ENCODE measurements at regions not wholly inside any gene's neighbourhood (a gene's known extent, or its start where the extent isn't known, plus 50 kb on each side); places are given as distances from the start of the nearest gene placed in this dataset.
"Not testable (repeated sequence)": the region's sequence is repeated elsewhere in the genome, so short reads cannot be mapped to it uniquely, and the experiment has no call there.

DNA sequence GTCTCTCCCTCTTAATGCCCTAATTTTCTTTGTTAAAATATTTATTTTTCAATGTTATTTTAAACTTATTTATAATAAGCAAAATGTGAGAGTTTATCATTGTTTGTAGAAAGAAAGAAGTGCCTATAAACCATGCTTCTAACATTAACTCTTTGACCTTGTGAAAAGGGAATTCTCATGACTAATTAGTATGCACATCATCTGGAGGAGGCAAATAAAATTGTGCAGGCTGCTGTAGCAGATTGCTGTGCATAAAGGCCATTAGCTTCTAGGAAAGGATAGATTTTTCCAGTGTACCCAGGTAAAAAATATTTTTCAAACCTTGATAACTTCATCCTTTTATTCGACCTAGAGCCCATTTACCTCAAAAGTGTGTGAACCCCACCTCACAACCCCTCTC is 84.6 kb upstream of the GUCY1A1 start:
- TF ChIP-seq, protein P1, sequence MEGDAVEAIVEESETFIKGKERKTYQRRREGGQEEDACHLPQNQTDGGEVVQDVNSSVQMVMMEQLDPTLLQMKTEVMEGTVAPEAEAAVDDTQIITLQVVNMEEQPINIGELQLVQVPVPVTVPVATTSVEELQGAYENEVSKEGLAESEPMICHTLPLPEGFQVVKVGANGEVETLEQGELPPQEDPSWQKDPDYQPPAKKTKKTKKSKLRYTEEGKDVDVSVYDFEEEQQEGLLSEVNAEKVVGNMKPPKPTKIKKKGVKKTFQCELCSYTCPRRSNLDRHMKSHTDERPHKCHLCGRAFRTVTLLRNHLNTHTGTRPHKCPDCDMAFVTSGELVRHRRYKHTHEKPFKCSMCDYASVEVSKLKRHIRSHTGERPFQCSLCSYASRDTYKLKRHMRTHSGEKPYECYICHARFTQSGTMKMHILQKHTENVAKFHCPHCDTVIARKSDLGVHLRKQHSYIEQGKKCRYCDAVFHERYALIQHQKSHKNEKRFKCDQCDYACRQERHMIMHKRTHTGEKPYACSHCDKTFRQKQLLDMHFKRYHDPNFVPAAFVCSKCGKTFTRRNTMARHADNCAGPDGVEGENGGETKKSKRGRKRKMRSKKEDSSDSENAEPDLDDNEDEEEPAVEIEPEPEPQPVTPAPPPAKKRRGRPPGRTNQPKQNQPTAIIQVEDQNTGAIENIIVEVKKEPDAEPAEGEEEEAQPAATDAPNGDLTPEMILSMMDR (IDR thresholded peaks at IDR 0.05): no peak
- H3K27ac ChIP-seq: no peak overlapping the region
- no peaks in the 10 kb centered on the region for H3K36me3 ChIP-seq
- ATAC-seq (ENCODE audit: insufficient number of reproducible peaks, low FRiP score, low read depth) (no peak), DNase-seq (ENCODE audit: low spot score) (no peak)
- H3K4me1 ChIP-seq (ENCODE audit: control insufficient read depth in 1 of 2, low read depth in 2 of 2): peaks cover 7 to 21% of the 10 kb centered on the region in 2 donors
- no peaks in the 10 kb centered on the region for H3K9me3 ChIP-seq
- H3K4me3 ChIP-seq: no peak overlapping the region
- no peaks in the 10 kb centered on the region for H3K27me3 ChIP-seq (replicated peaks; ENCODE audit: insufficient read depth)

DNA sequence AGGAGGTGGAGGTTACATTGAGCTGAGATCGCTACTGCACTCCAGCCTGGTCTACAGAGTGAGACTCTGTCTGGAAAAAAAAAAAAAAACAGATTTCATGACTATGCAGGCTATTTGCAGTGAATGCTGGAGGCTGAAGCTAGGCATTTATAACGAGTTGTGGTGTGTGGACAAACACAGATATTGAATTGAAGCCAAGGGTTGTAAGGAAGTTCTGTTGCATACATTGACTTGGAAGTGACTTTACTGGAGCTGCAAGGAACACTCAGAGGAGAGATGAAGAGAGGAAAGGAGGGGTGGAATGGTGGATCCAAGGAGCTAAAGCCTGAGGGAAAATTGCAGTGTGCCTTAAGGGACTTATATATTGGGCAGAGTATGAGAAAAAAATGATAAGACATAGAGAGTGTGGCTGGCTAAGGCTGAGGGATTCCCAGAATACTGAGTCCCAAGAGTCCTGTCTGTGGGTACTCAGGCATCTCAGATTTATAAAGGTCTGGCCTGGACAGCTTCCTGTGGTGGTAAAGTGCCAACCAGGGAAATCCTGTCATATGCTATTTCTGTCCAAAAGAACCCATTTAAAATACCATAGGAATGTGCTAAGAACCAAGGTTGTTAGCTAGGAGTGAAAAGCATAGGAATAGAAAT is 87.8 kb upstream of the GUCY1A1 start:
- no peaks in the 10 kb centered on the region for H3K27me3 ChIP-seq (replicated peaks; ENCODE audit: insufficient read depth)
- no peak for ATAC-seq (ENCODE audit: insufficient number of reproducible peaks, low FRiP score, low read depth)

DNA sequence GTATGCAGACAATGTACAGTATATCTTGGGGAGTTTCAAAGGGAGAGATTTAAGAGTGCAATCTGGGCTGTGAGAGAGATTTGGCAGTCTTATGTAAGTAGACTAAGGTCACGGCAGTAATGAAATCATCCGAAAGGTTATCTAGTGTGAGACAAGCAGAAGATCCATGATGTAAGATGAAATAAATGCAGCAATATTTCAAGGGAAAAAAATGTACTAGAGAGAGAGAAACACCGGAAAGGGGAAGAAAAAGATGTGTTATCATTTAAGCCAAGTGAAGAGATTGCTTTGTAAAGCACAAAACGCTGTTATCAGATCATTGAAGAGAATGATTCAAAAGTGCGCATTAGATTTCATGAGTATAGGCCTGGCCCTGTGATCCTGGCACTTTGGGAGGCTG is 88.4 kb upstream of the GUCY1A1 start:
- Histone ChIP-seq H3K27me3 (replicated peaks; ENCODE audit: insufficient read depth) (no peaks in the 10 kb centered on the region), H3K4me3 (no peak overlapping the region), H3K9me3 (no peaks in the 10 kb centered on the region), H3K36me3 (no peaks in the 10 kb centered on the region), H3K4me1 (ENCODE audit: control insufficient read depth in 1 of 2, low read depth in 2 of 2) (peaks cover 7 to 21% of the 10 kb centered on the region in 2 donors), H3K27ac (no peak overlapping the region)
- ATAC-seq (ENCODE audit: insufficient number of reproducible peaks, low FRiP score, low read depth) (no peak), DNase-seq (ENCODE audit: low spot score) (no peak)
- TF ChIP-seq, protein P1 (IDR thresholded peaks at IDR 0.05): no peak

More for the DNA sequence above, 87.8 kb upstream of the GUCY1A1 start:
- Histone ChIP-seq H3K4me1 (ENCODE audit: control insufficient read depth in 1 of 2, low read depth in 2 of 2) (peaks cover 7 to 21% of the 10 kb centered on the region in 2 donors), H3K4me3 (no peak overlapping the region), H3K27ac (no peak overlapping the region), H3K9me3 (no peaks in the 10 kb centered on the region), H3K36me3 (no peaks in the 10 kb centered on the region)
- TF ChIP-seq, protein P1 (IDR thresholded peaks at IDR 0.05): no peak
- no peak for DNase-seq (ENCODE audit: low spot score)

DNA sequence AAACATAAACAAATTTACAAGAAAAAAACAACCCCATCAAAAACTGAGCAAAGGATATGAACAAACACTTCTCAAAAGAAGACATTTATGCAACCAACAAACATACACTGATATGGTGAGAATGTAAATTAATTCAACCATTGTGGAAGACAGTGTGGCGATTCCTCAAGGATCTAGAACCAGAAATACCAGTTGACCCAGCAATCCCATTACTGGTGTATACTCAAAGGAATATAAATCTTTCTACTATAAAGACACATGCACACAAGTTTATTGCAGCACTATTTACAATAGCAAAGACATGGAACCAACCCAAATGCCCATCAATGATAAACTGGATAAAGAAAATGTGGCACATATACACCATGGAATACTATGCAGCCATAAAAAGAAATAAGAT is 92.3 kb upstream of the GUCY1A1 start:
- H3K27ac ChIP-seq; DNase-seq (ENCODE audit: low spot score); H3K27me3 ChIP-seq (replicated peaks; ENCODE audit: insufficient read depth); H3K36me3 ChIP-seq; H3K9me3 ChIP-seq; ATAC-seq (ENCODE audit: insufficient number of reproducible peaks, low FRiP score, low read depth); H3K4me3 ChIP-seq: not testable (repeated sequence)
- H3K4me1 ChIP-seq (ENCODE audit: control insufficient read depth in 1 of 2, low read depth in 2 of 2): peaks cover 7 to 16% of the 10 kb centered on the region in 2 donors

DNA sequence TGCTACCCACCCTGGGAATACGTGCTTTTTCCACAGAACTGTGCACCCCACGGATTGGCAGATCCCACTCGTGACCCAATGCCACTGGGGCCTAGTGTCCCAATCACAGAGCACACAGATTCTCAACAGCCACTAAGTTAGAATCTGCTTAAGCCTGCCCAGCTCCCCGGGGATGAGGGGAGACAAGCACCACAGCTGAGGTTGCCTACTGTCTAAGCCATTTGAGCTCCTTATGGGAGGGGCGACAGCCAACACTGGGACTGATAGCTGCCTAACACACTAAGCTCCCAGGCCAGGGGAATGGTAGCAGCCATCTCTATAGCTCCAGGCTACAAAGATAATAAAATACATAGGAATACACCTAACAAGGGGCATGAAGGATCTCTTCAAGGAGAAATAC is 93.5 kb upstream of the GUCY1A1 start:
- Histone ChIP-seq H3K9me3 (no peaks in the 10 kb centered on the region), H3K27me3 (replicated peaks; ENCODE audit: insufficient read depth) (no peaks in the 10 kb centered on the region), H3K27ac (no peak overlapping the region), H3K4me3 (no peak overlapping the region), H3K4me1 (ENCODE audit: control insufficient read depth in 1 of 2, low read depth in 2 of 2) (peaks cover 0 to 4% of the 10 kb centered on the region in 2 donors), H3K36me3 (no peaks in the 10 kb centered on the region)
- TF ChIP-seq, protein P1 (IDR thresholded peaks at IDR 0.05): no peak
- ATAC-seq (ENCODE audit: insufficient number of reproducible peaks, low FRiP score, low read depth) (no peak), DNase-seq (ENCODE audit: low spot score) (no peak)

Data from thoracic aorta (tissue), 2 donors.